HEK293 (cell line): ENCODE measurements at regions not wholly inside any gene's neighbourhood (a gene's known extent, or its start where the extent isn't known, plus 50 kb on each side); places are given as distances from the start of the nearest gene placed in this dataset.

Source experiments
- CTCF ChIA-PET: fragments of 350-600 bp; formaldehyde crosslinking; extraction: SDS; loops from one replicate; lab custom pipeline; 2021; ENCODE audit warnings: antibody characterized with exemption; lab: Yijun Ruan, JAX
- POLR2A ChIA-PET: fragments of 300-600 bp; formaldehyde crosslinking; extraction: SDS; loops from one replicate; lab custom pipeline; 2020; ENCODE audit warnings: antibody characterized with exemption, inconsistent platforms; lab: Yijun Ruan, JAX
- H3K27ac ChIP-seq: fragments of 200-500 bp; sonication (Bioruptor generic); 2 replicates; pipeline ENCODE4 v1.5.1; 2014; ENCODE audit warnings: low read depth, low read length, control low read depth, inconsistent platforms; ENCODE audit errors: extremely low read depth
- H3K36me3 ChIP-seq, 2 experiments: fragments of 200-500 bp in 1 of 2; sonication (Bioruptor generic) in 1 of 2; 1 replicate in 1 of 2; 2 replicates in 1 of 2; pipeline ENCODE4 v1.5.1; 2014 to 2017; ENCODE audit warnings: inconsistent platforms in 2 of 2, low read length in 2 of 2; ENCODE audit not compliant: control insufficient read depth in 2 of 2, insufficient read depth in 1 of 2
- H3K4me1 ChIP-seq: fragments of 200-500 bp; sonication (Bioruptor generic); 2 replicates; pipeline ENCODE4 v1.5.1; 2014; ENCODE audit warnings: mild to moderate bottlenecking, low read length, inconsistent platforms; ENCODE audit not compliant: control insufficient read depth, insufficient read depth
- H3K4me3 ChIP-seq: 2 replicates; pipeline ENCODE4 v1.5.1; 2011; ENCODE audit warnings: low read depth, mild to moderate bottlenecking, control low read depth, low read length, moderate library complexity
- H3K9me3 ChIP-seq: fragments of 200-500 bp; sonication (Bioruptor generic); 2 replicates; pipeline ENCODE4 v1.5.1; 2014; ENCODE audit warnings: low read depth, low read length, inconsistent platforms; ENCODE audit not compliant: control insufficient read depth, insufficient read depth
- GFI1B ChIP-seq: fragments of 450-650 bp; formaldehyde crosslinking; IDR thresholded peaks from 2 replicates; pipeline ENCODE4 v1.5.1; 2016; ENCODE audit warnings: missing biosample characterization, missing genetic modification characterization
- GLI4 ChIP-seq: fragments of 450-650 bp; formaldehyde crosslinking; IDR thresholded peaks from 2 replicates; pipeline ENCODE4 v1.5.1; 2016; ENCODE audit warnings: missing biosample characterization, missing genetic modification characterization
- PRDM1 ChIP-seq: fragments of 450-650 bp; formaldehyde crosslinking; IDR thresholded peaks from 2 replicates; pipeline ENCODE4; 2016; ENCODE audit warnings: missing biosample characterization, missing genetic modification characterization
- RBAK ChIP-seq: fragments of 450-650 bp; formaldehyde crosslinking; IDR thresholded peaks from 2 replicates; pipeline ENCODE4 v1.5.1; 2016; ENCODE audit warnings: missing biosample characterization, missing genetic modification characterization
- TCF7L2 ChIP-seq: IDR thresholded peaks from 2 replicates; pipeline ENCODE4 v1.6.1; 2011; ENCODE audit warnings: low read depth, mild to moderate bottlenecking, inconsistent platforms, low read length, moderate library complexity, borderline replicate concordance
- ZFP37 ChIP-seq: fragments of 450-650 bp; formaldehyde crosslinking; IDR thresholded peaks from 2 replicates; pipeline ENCODE4 v1.5.1; 2016; ENCODE audit warnings: missing biosample characterization, missing genetic modification characterization
- ZFP41 ChIP-seq: fragments of 450-650 bp; formaldehyde crosslinking; IDR thresholded peaks from 2 replicates; pipeline ENCODE4 v1.5.1; 2016; ENCODE audit warnings: missing biosample characterization, missing genetic modification characterization, borderline replicate concordance
- ZNF10 ChIP-seq: fragments of 450-650 bp; formaldehyde crosslinking; IDR thresholded peaks from 2 replicates; pipeline ENCODE4 v1.5.1; 2017; ENCODE audit warnings: missing biosample characterization, missing genetic modification characterization
- ZNF133 ChIP-seq: fragments of 450-650 bp; formaldehyde crosslinking; IDR thresholded peaks from 2 replicates; pipeline ENCODE4 v1.5.1; 2016; ENCODE audit warnings: missing biosample characterization, missing genetic modification characterization
- ZNF157 ChIP-seq: fragments of 450-650 bp; formaldehyde crosslinking; IDR thresholded peaks from 2 replicates; pipeline ENCODE4 v1.5.1; 2016; ENCODE audit warnings: missing biosample characterization, missing genetic modification characterization
- ZNF184 ChIP-seq: fragments of 450-650 bp; IDR thresholded peaks from 2 replicates; pipeline ENCODE4 v1.5.1; 2018; ENCODE audit warnings: missing biosample characterization, mild to moderate bottlenecking, missing genetic modification characterization
- ZNF211 ChIP-seq: fragments of 450-650 bp; formaldehyde crosslinking; IDR thresholded peaks from 2 replicates; pipeline ENCODE4 v1.5.1; 2016; ENCODE audit warnings: low read depth, missing biosample characterization, missing genetic modification characterization
- ZNF214 ChIP-seq: fragments of 450-650 bp; formaldehyde crosslinking; IDR thresholded peaks from 2 replicates; pipeline ENCODE4 v1.5.1; 2017; ENCODE audit warnings: missing biosample characterization, mild to moderate bottlenecking, missing genetic modification characterization, borderline replicate concordance
- ZNF221 ChIP-seq: fragments of 450-650 bp; formaldehyde crosslinking; IDR thresholded peaks from 2 replicates; pipeline ENCODE4 v1.5.1; 2017; ENCODE audit warnings: missing biosample characterization, missing genetic modification characterization, borderline replicate concordance
- ZNF335 ChIP-seq: fragments of 450-650 bp; formaldehyde crosslinking; conservative IDR thresholded peaks from 2 replicates; pipeline ENCODE4 v1.5.1; 2016; ENCODE audit warnings: missing biosample characterization, missing genetic modification characterization
- ZNF354C ChIP-seq: fragments of 450-650 bp; formaldehyde crosslinking; IDR thresholded peaks from 2 replicates; pipeline ENCODE4 v1.5.1; 2016; ENCODE audit warnings: missing biosample characterization, missing genetic modification characterization, low read depth, borderline replicate concordance
- ZNF473 ChIP-seq: fragments of 450-650 bp; formaldehyde crosslinking; IDR thresholded peaks from 2 replicates; pipeline ENCODE4 v1.5.1; 2017; ENCODE audit warnings: missing biosample characterization, missing genetic modification characterization
- ZNF501 ChIP-seq: fragments of 450-650 bp; formaldehyde crosslinking; IDR thresholded peaks from 2 replicates; pipeline ENCODE4 v1.5.1; 2016; ENCODE audit warnings: missing biosample characterization, missing genetic modification characterization
- ZNF521 ChIP-seq: fragments of 450-650 bp; formaldehyde crosslinking; IDR thresholded peaks from 2 replicates; pipeline ENCODE4 v1.5.1; 2017; ENCODE audit warnings: missing biosample characterization, mild to moderate bottlenecking, missing genetic modification characterization
- ZNF549 ChIP-seq: fragments of 450-650 bp; IDR thresholded peaks from 2 replicates; pipeline ENCODE4 v1.5.1; 2018; ENCODE audit warnings: missing biosample characterization, missing genetic modification characterization, mild to moderate bottlenecking, inconsistent platforms, moderate library complexity
- ZNF555 ChIP-seq: fragments of 450-650 bp; formaldehyde crosslinking; conservative IDR thresholded peaks from 2 replicates; pipeline ENCODE4 v1.5.1; 2017; ENCODE audit warnings: missing biosample characterization, mild to moderate bottlenecking, missing genetic modification characterization, inconsistent platforms
- ZNF596 ChIP-seq: fragments of 450-650 bp; IDR thresholded peaks from 2 replicates; pipeline ENCODE4 v1.5.0; 2018; ENCODE audit warnings: missing biosample characterization, mild to moderate bottlenecking, missing genetic modification characterization, moderate library complexity
- ZNF623 ChIP-seq: fragments of 450-650 bp; formaldehyde crosslinking; IDR thresholded peaks from 2 replicates; pipeline ENCODE4 v1.5.1; 2016; ENCODE audit warnings: missing biosample characterization, missing genetic modification characterization
- ZNF654 ChIP-seq: fragments of 450-650 bp; formaldehyde crosslinking; IDR thresholded peaks from 2 replicates; pipeline ENCODE4 v1.5.1; 2016; ENCODE audit warnings: low read depth, missing biosample characterization, missing genetic modification characterization
- ZNF747 ChIP-seq: fragments of 450-650 bp; formaldehyde crosslinking; IDR thresholded peaks from 2 replicates; pipeline ENCODE4 v1.5.1; 2016; ENCODE audit warnings: missing biosample characterization, missing genetic modification characterization
- ZNF791 ChIP-seq: fragments of 450-650 bp; formaldehyde crosslinking; IDR thresholded peaks from 2 replicates; pipeline ENCODE4 v1.5.1; 2016; ENCODE audit warnings: missing biosample characterization, missing genetic modification characterization
- ZSCAN30 ChIP-seq: fragments of 450-650 bp; IDR thresholded peaks from 2 replicates; pipeline ENCODE4 v1.5.1; 2018; ENCODE audit warnings: missing biosample characterization, mild to moderate bottlenecking, missing genetic modification characterization, moderate library complexity
- TF ChIP-seq, protein P1 (sequence below): fragments of 450-650 bp; formaldehyde crosslinking; IDR thresholded peaks from 2 replicates; pipeline ENCODE4 v1.5.1; 2016; ENCODE audit warnings: missing biosample characterization, missing genetic modification characterization, low read depth
- TF ChIP-seq, protein P2 (sequence below): fragments of 450-650 bp; formaldehyde crosslinking; IDR thresholded peaks from 2 replicates; pipeline ENCODE4 v1.5.1; 2016; ENCODE audit warnings: missing biosample characterization, missing genetic modification characterization, low read depth

DNA sequence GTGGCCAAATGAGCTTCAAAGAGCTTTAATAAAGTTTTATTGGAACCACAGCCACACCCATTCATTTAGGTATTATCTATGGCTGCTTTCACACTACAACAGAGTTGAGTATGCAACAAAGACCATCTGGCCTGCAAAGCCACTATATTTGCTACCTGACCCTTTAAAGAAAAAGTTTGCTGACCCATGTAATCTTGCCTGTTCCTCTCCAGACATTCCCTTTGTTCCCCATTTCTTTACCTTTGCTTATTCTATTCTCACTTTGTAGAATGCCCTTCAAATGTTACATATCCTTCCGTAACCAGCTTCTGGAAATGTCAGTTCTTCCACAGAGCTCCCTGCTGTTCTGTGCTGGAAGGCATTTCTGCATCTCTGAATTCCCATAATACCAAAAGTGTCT, 320.2 kb downstream of the TLE1 start (continued):
- TF ChIP-seq ZNF10 (tag by site-specific recombination): no peak
- no peak for TF ChIP-seq ZNF596 (tag by site-specific recombination)
- TF ChIP-seq, all 188 proteins: peak for 0

DNA sequence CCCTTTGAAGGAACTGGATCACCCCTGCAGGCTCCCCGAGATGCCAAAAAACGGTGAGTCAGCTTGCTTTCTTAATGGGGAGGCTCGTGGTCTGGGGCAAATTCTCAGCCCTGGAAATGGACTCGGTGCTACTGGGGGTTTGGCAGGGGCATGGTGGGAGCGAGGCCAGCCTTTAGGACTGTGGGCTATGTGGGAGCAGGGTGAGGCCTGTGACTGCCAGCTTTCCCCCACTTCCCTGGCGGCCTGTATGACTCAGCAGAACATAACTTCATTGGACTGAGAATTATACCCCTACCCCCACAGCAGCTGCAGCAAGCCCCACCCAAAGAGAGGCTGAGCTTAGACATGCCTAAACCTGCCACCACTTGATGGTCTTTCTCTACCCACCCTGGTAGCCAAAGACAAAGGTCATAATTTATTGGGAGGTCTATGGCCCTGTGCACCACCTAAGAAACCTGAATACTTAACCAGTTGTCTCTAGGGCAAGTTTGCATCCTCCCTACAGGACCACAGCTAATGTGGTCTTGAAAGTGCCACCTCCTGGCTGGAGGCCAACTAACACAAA, 325.3 kb downstream of the TLE1 start:
- Histone ChIP-seq H3K9me3 (no peaks in the 10 kb centered on the region), H3K27ac (no peak overlapping the region), H3K36me3 (no peaks in the 10 kb centered on the region), H3K4me1 (no peaks in the 10 kb centered on the region; the same call in 1 of the 2 replicates), H3K4me3 (no peak overlapping the region)
- POLR2A ChIA-PET: no interaction called here
- CTCF ChIA-PET: interaction anchor here (0.7 to 1.5 kb wide), 2 partner anchors 9 to 30 kb away, joined by 3 to 4 read pairs; no protein-coding TSS in a partner anchor
- TF ChIP-seq ZNF654 (tag by site-specific recombination) (no peak), ZNF623 (tag by site-specific recombination) (no peak), ZNF549 (no peak), ZNF501 (tag by site-specific recombination) (no peak), ZNF354C (tag by site-specific recombination) (no peak)

DNA sequence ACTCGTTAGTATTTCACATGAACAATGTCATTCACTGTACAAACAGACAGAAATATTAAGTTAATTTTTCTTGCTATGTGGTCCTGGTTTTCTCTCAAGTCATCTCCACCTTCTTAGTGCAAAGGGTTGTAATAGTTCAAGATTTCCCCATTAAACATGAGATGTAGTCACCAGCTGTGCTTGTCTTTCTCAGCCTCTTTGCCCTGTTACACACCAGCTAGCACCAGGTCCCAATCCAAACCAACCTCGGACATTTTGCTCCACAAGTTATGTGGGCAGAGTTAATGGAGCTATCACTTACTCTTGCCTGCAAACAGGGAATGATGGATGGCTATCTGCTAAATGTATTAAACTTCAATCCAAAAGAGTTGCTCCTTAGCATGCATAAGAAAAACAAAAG, 328.1 kb downstream of the TLE1 start:
- ChIA-PET POLR2A (no interaction called here), CTCF (no interaction called here)
- Histone ChIP-seq H3K36me3 (no peaks in the 10 kb centered on the region), H3K4me3 (no peak overlapping the region), H3K27ac (no peak overlapping the region), H3K4me1 (no peaks in the 10 kb centered on the region), H3K9me3 (no peaks in the 10 kb centered on the region)
- TF ChIP-seq GFI1B (tag by site-specific recombination): no peak
- no peak for TF ChIP-seq RBAK (tag by site-specific recombination)
- TF ChIP-seq ZFP37 (tag by site-specific recombination): no peak
- TF ChIP-seq ZNF221 (tag by site-specific recombination): no peak
- no peak for TF ChIP-seq ZNF473
- no peak for TF ChIP-seq ZNF214 (tag by site-specific recombination)
- TF ChIP-seq ZNF354C (tag by site-specific recombination): no peak
- TF ChIP-seq ZNF791 (tag by site-specific recombination): no peak
- no peak for TF ChIP-seq ZFP41
- TF ChIP-seq ZNF157: no peak
- TF ChIP-seq ZNF133 (tag by site-specific recombination): no peak
- TF ChIP-seq ZSCAN30: no peak
- no peak for TF ChIP-seq PRDM1

DNA sequence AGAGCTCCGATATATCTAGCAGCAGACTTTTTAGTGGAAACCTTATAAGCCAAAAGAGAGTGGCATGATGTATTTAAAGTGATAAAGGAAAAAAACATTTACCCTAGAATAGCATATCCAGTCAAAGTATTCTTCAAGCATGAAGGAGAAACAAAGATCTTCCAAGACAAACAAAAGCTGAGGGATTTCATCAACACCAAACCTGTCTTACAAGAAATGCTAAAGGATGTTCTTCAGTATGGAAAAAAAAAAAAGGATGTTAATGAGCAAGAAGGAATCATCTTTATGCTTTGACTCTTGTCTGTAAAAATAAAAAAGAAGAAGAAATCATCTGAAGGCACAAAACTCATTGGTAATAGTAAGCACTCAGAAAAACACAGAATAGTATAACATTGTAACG, 338.2 kb downstream of the TLE1 start:
- H3K4me1 ChIP-seq: no peaks in the 10 kb centered on the region
- ChIA-PET CTCF (interaction anchor here (0.6 kb wide), 1 partner anchor 195 kb away, joined by 4 read pairs; no protein-coding TSS in a partner anchor), POLR2A (interaction anchor here (0.5 kb wide), 1 partner anchor 358 kb away, joined by 3 read pairs; no protein-coding TSS in a partner anchor)
- H3K27ac ChIP-seq: no peak overlapping the region
- no peak overlapping the region for H3K4me3 ChIP-seq
- no peaks in the 10 kb centered on the region for H3K9me3 ChIP-seq
- H3K36me3 ChIP-seq: no peaks in the 10 kb centered on the region
- TF ChIP-seq TCF7L2 (no peak), ZNF747 (no peak), ZNF211 (tag by site-specific recombination) (no peak), ZNF555 (tag by site-specific recombination) (no peak), ZNF791 (tag by site-specific recombination) (no peak), ZNF10 (tag by site-specific recombination) (no peak), GLI4 (tag by site-specific recombination) (no peak), ZNF501 (tag by site-specific recombination) (no peak), ZNF521 (tag by site-specific recombination) (no peak), ZNF335 (tag by site-specific recombination) (no peak), ZNF184 (no peak)
- TF ChIP-seq, protein P1, sequence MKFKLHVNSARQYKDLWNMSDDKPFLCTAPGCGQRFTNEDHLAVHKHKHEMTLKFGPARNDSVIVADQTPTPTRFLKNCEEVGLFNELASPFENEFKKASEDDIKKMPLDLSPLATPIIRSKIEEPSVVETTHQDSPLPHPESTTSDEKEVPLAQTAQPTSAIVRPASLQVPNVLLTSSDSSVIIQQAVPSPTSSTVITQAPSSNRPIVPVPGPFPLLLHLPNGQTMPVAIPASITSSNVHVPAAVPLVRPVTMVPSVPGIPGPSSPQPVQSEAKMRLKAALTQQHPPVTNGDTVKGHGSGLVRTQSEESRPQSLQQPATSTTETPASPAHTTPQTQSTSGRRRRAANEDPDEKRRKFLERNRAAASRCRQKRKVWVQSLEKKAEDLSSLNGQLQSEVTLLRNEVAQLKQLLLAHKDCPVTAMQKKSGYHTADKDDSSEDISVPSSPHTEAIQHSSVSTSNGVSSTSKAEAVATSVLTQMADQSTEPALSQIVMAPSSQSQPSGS (tag by site-specific recombination): no peak
- TF ChIP-seq, protein P2, sequence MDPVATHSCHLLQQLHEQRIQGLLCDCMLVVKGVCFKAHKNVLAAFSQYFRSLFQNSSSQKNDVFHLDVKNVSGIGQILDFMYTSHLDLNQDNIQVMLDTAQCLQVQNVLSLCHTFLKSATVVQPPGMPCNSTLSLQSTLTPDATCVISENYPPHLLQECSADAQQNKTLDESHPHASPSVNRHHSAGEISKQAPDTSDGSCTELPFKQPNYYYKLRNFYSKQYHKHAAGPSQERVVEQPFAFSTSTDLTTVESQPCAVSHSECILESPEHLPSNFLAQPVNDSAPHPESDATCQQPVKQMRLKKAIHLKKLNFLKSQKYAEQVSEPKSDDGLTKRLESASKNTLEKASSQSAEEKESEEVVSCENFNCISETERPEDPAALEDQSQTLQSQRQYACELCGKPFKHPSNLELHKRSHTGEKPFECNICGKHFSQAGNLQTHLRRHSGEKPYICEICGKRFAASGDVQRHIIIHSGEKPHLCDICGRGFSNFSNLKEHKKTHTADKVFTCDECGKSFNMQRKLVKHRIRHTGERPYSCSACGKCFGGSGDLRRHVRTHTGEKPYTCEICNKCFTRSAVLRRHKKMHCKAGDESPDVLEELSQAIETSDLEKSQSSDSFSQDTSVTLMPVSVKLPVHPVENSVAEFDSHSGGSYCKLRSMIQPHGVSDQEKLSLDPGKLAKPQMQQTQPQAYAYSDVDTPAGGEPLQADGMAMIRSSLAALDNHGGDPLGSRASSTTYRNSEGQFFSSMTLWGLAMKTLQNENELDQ (tag by site-specific recombination): no peak
